H1 (cell line): ENCODE measurements at regions not wholly inside any gene's neighbourhood (a gene's known extent, or its start where the extent isn't known, plus 50 kb on each side); places are given as distances from the start of the nearest gene placed in this dataset.

Experiments
- CTCF ChIA-PET: fragments of 300-600 bp; sonication (Branson Sonifier 250); formaldehyde crosslinking; loops from one replicate; lab custom pipeline; 2021; ENCODE audit not compliant: partially characterized antibody; lab: Charles Lee
- POLR2A ChIA-PET: fragments of 300-600 bp; sonication (Branson Sonifier 250); formaldehyde crosslinking; loops from one replicate; lab custom pipeline; 2021; ENCODE audit warnings: inconsistent platforms; ENCODE audit not compliant: partially characterized antibody; lab: Charles Lee
- DNase-seq, 2 experiments: peaks; one replicate each; pipeline versions ENCODE4 v3.0.0 to v3.0.0-alpha.2; 2010 to 2022; ENCODE audit warnings: low spot score in 2 of 2, low read depth in 1 of 2, mixed read lengths in 1 of 2
- FAIRE-seq: peaks from 2 replicates; lab custom pipeline; 2011; peaks lifted over from hg19 to GRCh38; lab: Jason Lieb, UNC
- H2AFZ ChIP-seq: 2 replicates; pipeline ENCODE4 v1.8.1; 2012; ENCODE audit warnings: low read length, inconsistent platforms
- H2AK5ac ChIP-seq: 2 replicates; pipeline ENCODE4 v1.6.1; 2013; ENCODE audit warnings: low read depth, low read length
- H2BK120ac ChIP-seq: replicated peaks from 2 replicates; pipeline ENCODE3; 2013; ENCODE audit warnings: low read depth, low read length, inconsistent platforms
- H2BK12ac ChIP-seq: 2 replicates; pipeline ENCODE4 v1.6.1; 2013; ENCODE audit warnings: low read depth, low read length
- H2BK15ac ChIP-seq: 2 replicates; pipeline ENCODE4 v1.6.1; 2013; ENCODE audit warnings: low read length
- H2BK20ac ChIP-seq: 2 replicates; pipeline ENCODE4 v1.6.1; 2013; ENCODE audit warnings: low read length
- H2BK5ac ChIP-seq: 2 replicates; pipeline ENCODE4 v1.6.1; 2013; ENCODE audit warnings: low read depth, low read length
- H3K14ac ChIP-seq: 2 replicates; pipeline ENCODE4 v1.6.1; 2013; ENCODE audit warnings: inconsistent platforms; ENCODE audit not compliant: insufficient read length
- H3K18ac ChIP-seq: 2 replicates; pipeline ENCODE4 v1.6.1; 2013; ENCODE audit warnings: low read length; ENCODE audit errors: extremely low read depth
- H3K23ac ChIP-seq: 2 replicates; pipeline ENCODE4 v1.6.1; 2013; ENCODE audit warnings: inconsistent platforms; ENCODE audit not compliant: insufficient read length
- H3K23me2 ChIP-seq: 2 replicates; pipeline ENCODE4 v1.6.1; 2013; ENCODE audit warnings: low read depth, low read length
- H3K27ac ChIP-seq: 2 replicates; pipeline ENCODE4 v1.6.1; 2011; ENCODE audit warnings: low read depth, low read length, inconsistent platforms
- H3K27me3 ChIP-seq, 4 experiments: replicated peaks in 1 of 4; 1 replicate in 1 of 4; 2 replicates in 3 of 4; pipeline versions ENCODE4 v1.6.1 to v1.8.1; 2011 to 2013; ENCODE audit warnings: low read length in 3 of 4, mild to moderate bottlenecking in 3 of 4, inconsistent platforms in 2 of 4, mixed read lengths in 2 of 4, moderate library complexity in 1 of 4; ENCODE audit not compliant: control insufficient read depth in 3 of 4, insufficient read depth in 3 of 4; ENCODE audit errors: extremely low read depth in 1 of 4
- H3K36me3 ChIP-seq, 4 experiments: 2 replicates each; pipeline versions ENCODE4 v1.6.1 to v1.8.1; 2011 to 2013; ENCODE audit warnings: mild to moderate bottlenecking in 4 of 4, low read length in 3 of 4, moderate library complexity in 2 of 4, control low read depth in 1 of 4, inconsistent platforms in 1 of 4; ENCODE audit not compliant: insufficient read depth in 4 of 4, control insufficient read depth in 2 of 4
- H3K4ac ChIP-seq: replicated peaks from 2 replicates; pipeline ENCODE3; 2013; ENCODE audit warnings: low read length, low read depth, mixed read lengths, inconsistent platforms; ENCODE audit not compliant: insufficient read length
- H3K4me1 ChIP-seq, 4 experiments: replicated peaks in 1 of 4; 1 replicate in 1 of 4; 2 replicates in 3 of 4; pipeline versions ENCODE4 v1.6.1 to v1.8.1; 2011 to 2013; ENCODE audit warnings: low read length in 3 of 4, inconsistent platforms in 2 of 4, mixed read lengths in 1 of 4; ENCODE audit not compliant: insufficient read depth in 4 of 4, control insufficient read depth in 3 of 4
- H3K4me2 ChIP-seq, 2 experiments: 2 replicates each; pipeline versions ENCODE4 v1.6.1 to v1.8.1; 2011 to 2013; ENCODE audit warnings: low read depth in 2 of 2, low read length in 2 of 2, control low read depth in 1 of 2, inconsistent platforms in 1 of 2, mild to moderate bottlenecking in 1 of 2; ENCODE audit not compliant: insufficient read depth in 1 of 2
- H3K4me3 ChIP-seq, 4 experiments: fragments of 200-600, 300-600 bp in 1 of 4; sonication (generic), shearing (Covaris generic), sonication (Bioruptor Twin) in 1 of 4; 2 replicates each; pipeline versions ENCODE4 v1.5.1 to v1.8.1; 2011 to 2016; ENCODE audit warnings: low read length in 4 of 4, low read depth in 3 of 4, control low read depth in 2 of 4, inconsistent platforms in 2 of 4, mild to moderate bottlenecking in 2 of 4, mixed read lengths in 1 of 4, moderate library complexity in 1 of 4; ENCODE audit not compliant: insufficient read depth in 2 of 4; ENCODE audit errors: extremely low read depth in 1 of 4
- H3K56ac ChIP-seq: replicated peaks from 2 replicates; pipeline ENCODE3; 2013; ENCODE audit warnings: low read depth, mild to moderate bottlenecking, mixed read lengths, low read length, inconsistent platforms; ENCODE audit not compliant: insufficient read length
- H3K79me1 ChIP-seq: 2 replicates; pipeline ENCODE4 v1.6.1; 2013; ENCODE audit warnings: low read depth, low read length, control low read depth
- H3K79me2 ChIP-seq, 2 experiments: 2 replicates each; pipeline versions ENCODE4 v1.6.1 to v1.8.1; 2012 to 2013; ENCODE audit warnings: low read length in 2 of 2, mild to moderate bottlenecking in 2 of 2, inconsistent platforms in 1 of 2; ENCODE audit not compliant: insufficient read depth in 2 of 2, control insufficient read depth in 1 of 2
- H3K9ac ChIP-seq, 4 experiments: replicated peaks in 1 of 4; 1 replicate in 1 of 4; 2 replicates in 3 of 4; pipeline versions ENCODE4 v1.6.1 to v1.8.1; 2011 to 2013; ENCODE audit warnings: low read depth in 3 of 4, low read length in 3 of 4, control low read depth in 2 of 4, mild to moderate bottlenecking in 2 of 4, moderate library complexity in 2 of 4, inconsistent platforms in 1 of 4; ENCODE audit errors: extremely low read depth in 1 of 4
- H3K9me3 ChIP-seq, 2 experiments: 2 replicates each; pipeline versions ENCODE4 v1.6.1 to v1.8.1; 2012 to 2013; ENCODE audit warnings: mild to moderate bottlenecking in 2 of 2, moderate library complexity in 2 of 2, control low read depth in 1 of 2, inconsistent platforms in 1 of 2, low read depth in 1 of 2, low read length in 1 of 2, mixed read lengths in 1 of 2; ENCODE audit not compliant: insufficient read depth in 2 of 2
- H4K20me1 ChIP-seq, 2 experiments: replicated peaks in 1 of 2; 2 replicates each; pipeline versions ENCODE3 to v1.8.1; 2011 to 2013; ENCODE audit warnings: inconsistent platforms in 2 of 2, low read length in 2 of 2, mild to moderate bottlenecking in 1 of 2; ENCODE audit not compliant: insufficient read depth in 2 of 2, control insufficient read depth in 1 of 2
- H4K5ac ChIP-seq: 2 replicates; pipeline ENCODE4 v1.6.1; 2013; ENCODE audit warnings: low read length, low read depth, mixed read lengths, inconsistent platforms; ENCODE audit not compliant: insufficient read length
- H4K8ac ChIP-seq: 2 replicates; pipeline ENCODE4 v1.8.0; 2013; ENCODE audit warnings: mild to moderate bottlenecking, moderate library complexity, low read length, inconsistent platforms; ENCODE audit not compliant: insufficient read depth; ENCODE audit errors: extremely low read depth
- H4K91ac ChIP-seq: replicated peaks from 2 replicates; pipeline ENCODE3; 2013; ENCODE audit warnings: low read length, mixed read lengths, inconsistent platforms; ENCODE audit not compliant: insufficient read length
- NRF1 ChIP-seq: IDR thresholded peaks from 2 replicates; pipeline ENCODE4 v1.6.1; 2011; ENCODE audit warnings: mild to moderate bottlenecking, low read depth, low read length, improper control_type of control experiment
- SRF ChIP-seq: IDR thresholded peaks from 2 replicates; pipeline ENCODE4 v1.6.1; 2011; ENCODE audit warnings: mild to moderate bottlenecking, low read depth, low read length, moderate library complexity
- WGBS, 2 experiments: shearing (Covaris generic) in 1 of 2; methylation state at CpG; one replicate each; pipeline versions ENCODE4 v1.1.6 to v1.1.7; 2013 to 2015; ENCODE audit warnings: low lambda C conversion rate in 2 of 2, mixed read lengths in 2 of 2, inconsistent platforms in 1 of 2, low coverage in 1 of 2, missing lambda C conversion rate in 1 of 2; ENCODE audit not compliant: insufficient replicate concordance in 2 of 2, insufficient coverage in 1 of 2, insufficient read length in 1 of 2; ENCODE audit errors: extremely low coverage in 1 of 2, missing lambda C conversion rate in 1 of 2; 5-methylcytosine and 5-hydroxymethylcytosine counted together
- TF ChIP-seq, protein P1 (sequence below), 3 experiments: IDR thresholded peaks; 1 replicate in 2 of 3; 2 replicates in 1 of 3; pipeline versions ENCODE4 v1.5.1 to v1.6.1; 2011; ENCODE audit warnings: low read length in 3 of 3, mild to moderate bottlenecking in 3 of 3, inconsistent platforms in 2 of 3, low read depth in 1 of 3, moderate library complexity in 1 of 3; ENCODE audit not compliant: insufficient read depth in 1 of 3; ENCODE audit errors: control extremely low read depth in 1 of 3

- H3K4me1 ChIP-seq: no peaks in the 10 kb centered on the region
- no peak overlapping the region for H4K8ac ChIP-seq
- no peak overlapping the region for H3K27ac ChIP-seq
- H3K9me3 ChIP-seq: no peaks in the 10 kb centered on the region
- no peak overlapping the region for H3K23ac ChIP-seq
- POLR2A ChIA-PET: no interaction called here
- no peak overlapping the region for H3K18ac ChIP-seq
- WGBS, 2 experiments: 97% methylated on average over 4 of the region's 4 CpGs; no CpG with 5 or more reads in 1 of the 2 experiments
- H3K4me2 ChIP-seq: no peak overlapping the region
- H3K79me1 ChIP-seq: no peaks in the 10 kb centered on the region
- no peak overlapping the region for H2BK12ac ChIP-seq
- no peaks in the 10 kb centered on the region for H4K20me1 ChIP-seq
- no peak overlapping the region for H3K14ac ChIP-seq
- H4K5ac ChIP-seq: no peak overlapping the region
- no peak for TF ChIP-seq SRF
- TF ChIP-seq, protein P1, sequence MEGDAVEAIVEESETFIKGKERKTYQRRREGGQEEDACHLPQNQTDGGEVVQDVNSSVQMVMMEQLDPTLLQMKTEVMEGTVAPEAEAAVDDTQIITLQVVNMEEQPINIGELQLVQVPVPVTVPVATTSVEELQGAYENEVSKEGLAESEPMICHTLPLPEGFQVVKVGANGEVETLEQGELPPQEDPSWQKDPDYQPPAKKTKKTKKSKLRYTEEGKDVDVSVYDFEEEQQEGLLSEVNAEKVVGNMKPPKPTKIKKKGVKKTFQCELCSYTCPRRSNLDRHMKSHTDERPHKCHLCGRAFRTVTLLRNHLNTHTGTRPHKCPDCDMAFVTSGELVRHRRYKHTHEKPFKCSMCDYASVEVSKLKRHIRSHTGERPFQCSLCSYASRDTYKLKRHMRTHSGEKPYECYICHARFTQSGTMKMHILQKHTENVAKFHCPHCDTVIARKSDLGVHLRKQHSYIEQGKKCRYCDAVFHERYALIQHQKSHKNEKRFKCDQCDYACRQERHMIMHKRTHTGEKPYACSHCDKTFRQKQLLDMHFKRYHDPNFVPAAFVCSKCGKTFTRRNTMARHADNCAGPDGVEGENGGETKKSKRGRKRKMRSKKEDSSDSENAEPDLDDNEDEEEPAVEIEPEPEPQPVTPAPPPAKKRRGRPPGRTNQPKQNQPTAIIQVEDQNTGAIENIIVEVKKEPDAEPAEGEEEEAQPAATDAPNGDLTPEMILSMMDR (IDR thresholded peaks at IDR 0.05; ENCODE audit: control extremely low read depth in 1 of 3, insufficient read depth in 1 of 3, low read depth in 1 of 3, low read length in 3 of 3): peak in 1 of 3 experiments; percentile 7; a peak in 1 of 4 replicates
- TF ChIP-seq NRF1: no peak
- no peak overlapping the region for H2BK5ac ChIP-seq
- no peak overlapping the region for H3K56ac ChIP-seq
- H2AFZ ChIP-seq: no peak overlapping the region
- no peak overlapping the region for H2BK120ac ChIP-seq
- no peaks in the 10 kb centered on the region for H3K79me2 ChIP-seq
- H2BK20ac ChIP-seq: no peak overlapping the region
- no peak overlapping the region for H2AK5ac ChIP-seq
- no peak overlapping the region for H3K4ac ChIP-seq
- DNase-seq (no peak), FAIRE-seq (no peak)
- no peak overlapping the region for H3K9ac ChIP-seq
- H4K91ac ChIP-seq: no peak overlapping the region
- no peaks in the 10 kb centered on the region for H3K23me2 ChIP-seq
- no peak overlapping the region for H2BK15ac ChIP-seq
- no peaks in the 10 kb centered on the region for H3K27me3 ChIP-seq
- CTCF ChIA-PET: interaction anchor here (0.7 to 1.0 kb wide), 2 partner anchors 9 to 31 kb away, joined by 4 read pairs; no protein-coding TSS in a partner anchor
- H3K4me3 ChIP-seq: no peak overlapping the region
- no peaks in the 10 kb centered on the region for H3K36me3 ChIP-seq
Measured at GRCh38 chr2:214876815-214877214, 67.3 kb upstream of the BARD1 start.
